ENCODE measurements at regions not wholly inside any gene's neighbourhood (a gene's known extent, or its start where the extent isn't known, plus 50 kb on each side); places are given as distances from the start of the nearest gene placed in this dataset.
"Not testable (repeated sequence)": the region's sequence is repeated elsewhere in the genome, so short reads cannot be mapped to it uniquely, and the experiment has no call there.

DNA sequence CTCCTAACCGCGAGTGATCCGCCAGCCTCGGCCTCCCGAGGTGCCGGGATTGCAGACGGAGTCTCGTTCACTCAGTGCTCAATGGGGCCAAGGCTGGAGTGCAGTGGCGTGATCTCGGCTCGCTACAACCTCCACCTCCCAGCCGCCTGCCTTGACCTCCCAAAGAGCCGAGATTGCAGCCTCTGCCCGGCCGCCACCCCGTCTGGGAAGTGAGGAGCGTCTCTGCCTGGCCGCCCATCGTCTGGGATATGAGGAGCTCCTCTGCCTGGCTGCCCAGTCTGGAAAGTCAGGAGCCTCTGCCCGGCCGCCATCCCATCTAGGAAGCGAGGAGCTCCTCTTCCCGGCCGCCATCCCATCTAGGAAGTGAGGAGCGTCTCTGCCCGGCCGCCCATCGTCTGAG is 58.8 kb upstream of the ANKRD30BL start:
- intact Hi-C loops (cut with DNase I); DNase-seq; ATAC-seq: not testable (repeated sequence)

DNA sequence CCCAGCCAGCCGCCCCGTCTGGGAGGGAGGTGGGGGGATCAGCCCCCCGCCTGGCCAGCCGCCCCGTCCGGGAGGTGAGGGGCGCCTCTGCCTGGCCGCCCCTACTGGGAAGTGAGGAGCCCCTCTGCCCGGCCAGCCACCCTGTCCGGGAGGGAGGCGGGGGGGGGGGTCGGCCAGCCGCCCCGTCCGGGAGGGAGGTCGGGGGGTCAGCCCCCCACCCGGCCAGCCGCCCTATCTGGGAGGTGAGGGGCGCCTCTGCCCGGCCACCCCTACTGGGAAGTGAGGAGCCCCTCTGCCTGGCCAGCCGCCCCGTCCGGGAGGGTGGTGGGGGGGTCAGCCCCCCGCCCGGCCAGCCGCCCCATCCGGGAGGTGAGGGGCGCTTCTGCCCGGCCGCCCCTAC is 60.1 kb upstream of the ANKRD30BL start:
- intact Hi-C loops (cut with DNase I); DNase-seq; ATAC-seq: not testable (repeated sequence)

- ATAC-seq (no peak), DNase-seq (no peak)
- intact Hi-C loops (cut with DNase I): no loop called here
Measured at GRCh38 chr2:132252191-132252893, 90.6 kb upstream of the ANKRD30BL start.

DNA sequence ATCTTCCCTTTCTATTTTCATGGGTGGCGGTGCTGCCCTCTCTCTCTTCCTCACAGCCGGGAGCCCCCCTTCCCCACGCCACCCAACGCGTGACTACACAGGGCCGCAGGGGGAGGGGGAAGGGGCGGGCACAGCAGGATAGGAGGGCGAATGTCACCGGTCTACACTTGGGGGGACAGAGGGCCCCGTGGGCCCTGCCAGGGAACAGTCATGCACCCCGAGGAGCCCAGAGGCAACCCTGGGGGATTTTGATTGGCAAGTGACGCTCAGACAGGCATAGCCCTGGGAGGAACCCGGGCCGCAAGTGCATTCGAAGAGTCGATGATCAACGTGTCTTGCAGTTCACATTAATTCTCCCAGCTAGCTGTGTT is 91.1 kb upstream of the ANKRD30BL start:
- intact Hi-C loops (cut with DNase I): no loop called here
- DNase-seq (no peak), ATAC-seq (no peak)

DNA sequence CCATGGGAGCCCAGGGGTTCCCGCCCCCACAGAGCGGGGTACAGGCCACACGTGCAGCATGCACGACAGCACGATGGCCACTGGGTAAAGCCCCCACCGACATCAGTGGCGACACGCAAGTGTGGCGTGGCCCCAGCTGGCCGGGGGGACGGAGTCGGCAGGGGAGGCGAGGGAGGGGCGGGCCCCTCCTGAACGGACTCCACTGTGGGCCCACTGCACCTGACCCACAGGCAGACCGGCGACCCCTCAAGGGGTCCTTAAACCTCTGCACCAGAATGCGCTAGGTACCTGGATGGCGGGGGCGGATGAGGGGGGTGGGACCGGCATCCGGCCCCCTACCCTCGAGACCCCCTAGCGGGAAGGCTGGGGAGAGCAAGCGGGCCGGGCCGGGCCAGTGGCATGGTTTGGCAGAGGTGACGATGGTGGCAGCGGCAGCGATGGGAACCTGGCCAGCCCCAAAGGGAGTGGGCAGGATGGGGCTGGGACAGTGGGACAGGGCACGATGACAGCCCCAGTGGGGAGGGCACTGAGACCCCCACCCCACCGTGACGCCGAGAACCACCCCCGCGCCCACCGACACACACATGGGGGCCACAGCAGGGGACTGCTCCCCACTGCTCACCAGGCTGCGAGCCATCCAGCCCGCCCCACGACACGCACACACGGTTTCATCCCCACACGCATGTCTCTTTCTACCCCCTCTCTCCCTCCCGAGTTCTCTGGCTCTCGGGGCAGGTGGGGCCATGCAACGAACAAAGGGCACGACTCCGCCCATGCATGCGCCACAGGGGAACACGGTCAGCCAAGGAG is 91.9 kb upstream of the ANKRD30BL start:
- intact Hi-C loops (cut with DNase I): no loop called here
- ATAC-seq (no peak), DNase-seq (no peak)

DNA sequence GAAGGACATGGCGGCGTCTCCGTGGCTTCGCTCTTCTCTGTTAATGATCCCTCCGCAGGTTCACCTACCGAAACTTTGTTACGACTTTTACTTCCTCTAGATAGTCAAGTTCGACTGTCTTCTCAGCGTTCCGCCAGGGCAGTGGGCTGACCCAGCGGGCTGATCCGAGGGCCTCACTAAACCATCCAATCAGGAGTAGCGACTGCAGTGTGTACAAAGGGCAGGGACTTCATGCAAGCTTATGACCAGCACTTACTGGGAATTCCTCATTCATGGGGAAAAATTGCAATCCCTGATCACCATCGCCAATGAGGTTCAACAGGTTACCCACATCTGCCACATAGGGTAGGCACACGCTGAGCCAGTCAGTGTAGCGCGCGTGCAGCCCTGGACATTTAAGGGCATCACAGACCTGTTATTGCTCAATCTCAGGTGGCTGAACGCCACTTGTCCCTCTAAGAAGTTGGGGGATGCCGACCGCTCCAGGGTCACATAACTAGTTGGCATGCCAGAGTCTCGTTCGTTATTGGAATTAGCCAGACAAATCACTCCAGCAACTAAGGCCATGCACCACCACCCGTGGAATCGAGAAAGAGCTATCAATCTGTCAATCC is 92.7 kb upstream of the ANKRD30BL start:
- intact Hi-C loops (cut with DNase I); DNase-seq; ATAC-seq: not testable (repeated sequence)

GRCh38 chr2:132255714-132256113 is 94.0 kb upstream of the ANKRD30BL start:
- DNase-seq (no peak), ATAC-seq (no peak)
- intact Hi-C loops (cut with DNase I): no loop called here

DNA sequence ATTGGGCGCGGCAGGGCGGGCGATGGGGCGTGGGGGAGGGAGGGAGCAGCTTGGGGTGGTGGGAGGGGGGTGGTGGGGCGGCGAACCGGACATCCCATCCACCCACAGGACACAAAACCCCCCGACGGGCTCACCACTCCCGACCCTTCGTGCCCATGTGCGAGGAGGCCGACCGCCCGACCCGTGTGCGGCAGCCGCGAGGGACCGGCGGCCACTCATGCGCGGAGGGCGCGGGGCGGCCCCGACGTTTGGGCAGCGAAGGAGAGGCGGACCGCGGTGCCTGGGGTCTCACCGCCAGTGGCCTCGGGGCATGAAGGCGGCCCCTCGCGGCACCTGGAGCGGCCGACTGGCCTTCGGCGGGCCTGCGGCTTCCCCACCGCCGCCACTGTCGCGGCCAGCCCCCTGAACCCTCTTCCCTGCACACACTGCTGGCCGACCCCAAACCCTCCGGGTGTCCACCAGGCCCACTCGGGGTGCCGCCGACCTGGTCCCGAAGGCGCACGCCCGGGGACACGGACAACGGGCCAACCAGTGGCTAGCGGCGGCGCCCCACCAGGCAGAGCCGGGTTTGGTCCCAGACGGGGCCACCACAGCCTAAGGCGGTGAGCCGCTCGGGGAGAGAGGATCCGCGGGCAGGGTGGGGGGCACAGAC is 94.6 kb upstream of the ANKRD30BL start:
- ATAC-seq (no peak), DNase-seq (no peak)

DNA sequence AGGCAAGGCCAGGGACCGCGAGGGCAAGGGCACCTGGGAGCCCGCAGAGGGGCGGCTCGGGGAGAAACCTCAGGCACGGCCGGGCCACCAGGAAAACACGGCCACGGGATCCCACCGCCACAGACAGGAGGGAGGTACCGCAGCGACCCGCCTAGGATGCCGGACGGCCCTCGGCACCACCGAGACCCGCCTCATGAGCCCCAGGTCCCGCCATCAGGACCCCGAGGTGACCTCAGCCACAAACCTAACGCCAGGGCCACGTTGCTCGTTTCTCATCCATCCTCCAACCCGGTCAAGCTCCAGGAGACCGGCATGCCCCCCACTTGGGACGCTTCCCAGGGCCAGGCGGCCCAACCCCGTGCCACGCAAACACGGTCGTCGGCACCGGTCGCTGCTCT is 95.2 kb upstream of the ANKRD30BL start:
- ATAC-seq; intact Hi-C loops (cut with DNase I); DNase-seq: not testable (repeated sequence)

More for the DNA sequence above, 94.6 kb upstream of the ANKRD30BL start:
- intact Hi-C loops (cut with DNase I): no loop called here

DNA sequence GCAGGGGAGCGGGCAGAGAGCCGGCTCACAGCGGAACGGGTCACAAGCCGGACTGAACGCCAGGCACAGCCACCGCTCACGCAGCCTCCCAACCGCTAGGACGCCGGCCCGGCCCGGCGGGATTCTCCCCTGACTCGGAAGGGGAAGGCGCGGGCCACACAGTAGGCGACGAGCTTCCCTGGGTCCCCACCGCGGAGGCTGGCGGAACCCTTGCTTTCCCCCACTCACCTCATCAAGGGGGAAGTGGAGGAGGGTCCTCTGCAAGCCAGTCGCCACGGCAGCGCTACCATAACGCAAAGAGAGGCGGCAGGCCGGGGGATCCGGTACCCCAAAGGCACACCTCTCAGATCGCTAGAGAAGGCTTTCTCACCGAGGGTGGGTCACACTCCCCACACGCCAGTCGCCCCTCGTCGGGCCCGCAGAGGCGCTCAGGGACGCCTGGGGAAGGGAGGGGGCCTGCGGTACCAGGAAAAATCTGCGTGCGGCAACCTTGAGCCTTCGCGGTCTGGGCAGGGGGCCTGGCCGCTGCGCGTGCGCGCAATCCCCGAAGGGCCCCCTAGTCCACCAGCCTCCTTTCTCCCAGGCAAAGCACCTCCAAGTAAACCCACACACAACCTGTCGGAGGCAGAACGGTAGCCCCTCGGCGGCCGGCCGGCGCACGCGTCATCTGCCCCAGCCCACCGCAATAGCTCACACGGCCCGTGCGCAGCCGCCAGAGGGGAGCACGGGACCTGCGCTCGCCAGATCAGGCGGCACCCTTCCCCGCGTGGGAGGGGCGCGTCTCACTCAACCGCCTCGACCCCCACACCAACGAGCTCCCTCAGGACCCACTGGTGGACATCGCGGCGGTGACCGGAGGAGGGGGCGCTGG is 95.8 kb upstream of the ANKRD30BL start:
- intact Hi-C loops (cut with DNase I); ATAC-seq; DNase-seq: not testable (repeated sequence)

DNA sequence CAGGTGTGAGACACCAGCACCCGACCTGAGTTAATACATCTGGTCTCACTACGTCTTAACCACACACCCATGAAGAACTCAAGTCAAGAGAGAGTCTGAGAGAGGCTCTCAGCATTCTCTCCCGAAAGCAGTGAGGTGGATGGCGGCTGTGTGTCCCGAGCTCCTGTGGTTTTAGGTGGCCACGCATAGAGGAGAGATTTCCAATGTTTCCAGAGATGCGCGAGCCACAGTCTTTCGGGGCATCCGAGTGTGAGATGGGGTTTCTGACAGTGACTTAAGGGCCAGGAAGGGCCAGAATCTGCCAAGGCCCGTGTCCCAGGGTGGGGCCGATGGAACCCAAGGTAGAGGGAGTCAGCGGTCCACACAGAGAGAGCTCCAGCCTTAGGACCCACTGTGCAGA is 97.5 kb upstream of the ANKRD30BL start:
- intact Hi-C loops (cut with DNase I); ATAC-seq; DNase-seq: not testable (repeated sequence)

GRCh38 chr2:132265595-132265994 is 103.8 kb upstream of the ANKRD30BL start:
- DNase-seq; intact Hi-C loops (cut with DNase I); ATAC-seq: not testable (repeated sequence)

DNA sequence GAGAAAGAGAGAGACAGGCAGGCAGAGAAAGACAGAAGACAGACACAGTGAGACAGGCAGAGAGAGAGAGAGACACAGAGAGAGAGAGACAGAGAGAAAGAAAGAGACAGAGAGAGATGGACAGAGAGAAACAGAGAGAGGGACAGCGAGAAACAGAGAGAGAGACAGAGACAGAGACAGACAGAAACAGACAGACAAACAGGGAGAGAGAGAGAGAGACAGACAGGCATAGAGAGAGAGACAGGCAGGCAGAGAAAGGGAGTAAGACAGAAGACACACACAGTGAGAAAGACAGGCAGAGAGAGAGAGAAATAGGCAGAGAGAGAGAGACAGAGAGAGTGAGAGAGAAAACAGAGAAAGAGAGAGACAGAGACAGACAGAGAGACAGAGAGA is 105.3 kb upstream of the ANKRD30BL start:
- intact Hi-C loops (cut with DNase I): no loop called here
- ATAC-seq: peak in 1 of 2 donors; percentile 33
- DNase-seq: no peak

DNA sequence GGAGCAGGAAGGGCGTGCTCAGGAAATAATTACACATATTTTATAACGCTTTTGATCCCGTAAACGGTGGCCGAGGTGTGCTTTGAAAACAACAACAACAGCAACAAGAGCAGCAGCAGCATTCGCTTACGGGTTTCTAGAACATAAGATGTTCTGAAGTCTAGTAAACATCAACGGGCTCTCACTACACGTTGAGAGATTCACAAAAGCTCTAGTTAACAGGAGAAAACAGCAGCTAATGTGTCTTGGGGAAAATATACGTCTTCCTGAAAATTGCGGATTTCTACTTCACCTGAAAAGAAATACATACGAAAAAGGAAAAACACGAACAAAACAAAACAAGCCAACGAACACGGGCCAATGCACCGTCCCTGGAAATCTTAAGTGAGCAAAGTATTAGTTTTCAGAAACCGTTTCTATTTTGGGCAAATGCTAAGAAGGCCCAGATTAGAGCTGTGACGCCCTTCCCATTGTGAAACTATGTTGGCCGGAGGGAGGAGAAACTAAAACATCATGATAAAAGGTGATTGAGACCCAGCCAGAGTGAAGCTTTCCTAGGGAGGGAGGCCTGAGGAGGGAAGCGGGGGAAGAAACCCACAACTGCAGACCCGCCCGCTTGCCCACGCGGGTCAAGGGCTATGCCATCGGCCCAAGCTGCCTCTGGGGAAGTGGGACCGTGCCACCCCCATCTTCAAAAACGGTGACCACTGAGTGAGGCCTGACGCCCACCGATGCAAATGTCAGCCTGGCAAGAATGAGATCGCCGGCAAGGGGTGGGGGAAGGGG is 105.9 kb upstream of the ANKRD30BL start:
- DNase-seq; intact Hi-C loops (cut with DNase I): not testable (repeated sequence)
- peak in 1 of 2 donors; percentile 34 for ATAC-seq

DNA sequence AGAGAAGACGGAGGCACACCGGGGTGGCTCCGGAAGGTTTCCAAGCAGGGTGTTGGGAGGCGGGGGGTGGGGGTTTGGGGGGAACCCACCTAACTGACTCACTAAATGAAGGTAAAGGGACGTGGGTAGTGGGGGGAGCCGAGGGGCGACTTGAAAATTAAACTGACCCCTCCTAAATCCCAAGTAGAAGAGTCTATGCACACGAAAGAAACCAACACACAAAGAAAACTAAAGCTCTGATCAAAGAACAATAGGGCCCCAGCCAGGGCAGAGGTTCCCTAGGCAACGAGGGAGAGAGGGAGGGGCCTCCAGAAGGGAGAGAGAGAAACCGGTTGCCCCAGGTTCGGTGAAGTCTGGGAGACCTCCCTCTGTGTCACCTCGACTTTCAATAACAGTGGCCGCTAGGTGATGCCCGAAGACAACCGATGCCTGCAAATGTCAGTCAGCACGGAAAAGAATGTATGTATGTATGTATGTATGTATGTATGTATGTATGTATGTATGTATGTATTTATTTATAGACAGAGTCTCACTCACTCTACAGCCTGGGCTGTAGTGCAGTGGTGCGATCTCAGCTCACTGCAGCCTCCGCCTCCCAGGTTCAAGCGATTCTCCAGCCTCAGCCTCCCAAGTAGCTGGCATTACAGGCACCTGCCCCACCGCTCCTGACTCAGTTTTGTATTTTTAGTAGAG is 106.7 kb upstream of the ANKRD30BL start:
- ATAC-seq; intact Hi-C loops (cut with DNase I): not testable (repeated sequence)
- DNase-seq: peak; percentile 46

DNA sequence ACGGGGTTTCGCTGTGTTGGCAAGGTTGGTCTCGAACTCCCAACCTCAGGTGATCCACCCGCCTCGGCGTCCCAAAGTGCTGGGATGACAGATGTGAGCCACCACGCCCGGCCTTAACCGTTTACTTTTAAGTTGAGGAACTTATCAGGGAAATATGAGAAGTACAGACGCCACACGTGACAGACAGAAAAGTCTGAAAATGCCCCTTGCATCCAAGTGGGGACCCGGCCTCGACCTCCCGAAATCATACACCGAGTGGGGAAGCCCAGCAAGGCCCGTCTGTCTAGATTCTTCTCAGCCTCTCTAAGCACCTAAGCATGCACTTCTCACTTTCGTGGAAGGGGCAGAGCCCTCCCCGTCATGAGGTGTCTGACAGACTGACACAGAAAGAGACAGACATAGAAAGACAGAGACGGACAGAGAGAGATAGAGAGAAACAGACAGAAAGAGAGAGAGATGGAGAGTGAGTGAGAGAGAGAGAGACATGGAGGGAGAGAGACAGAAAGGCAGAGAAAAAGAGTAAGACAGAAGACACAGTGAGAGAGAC is 107.3 kb upstream of the ANKRD30BL start:
- intact Hi-C loops (cut with DNase I): no loop called here
- no peak for DNase-seq
- no peak for ATAC-seq

GRCh38 chr2:132270255-132270654 is 108.5 kb upstream of the ANKRD30BL start:
- intact Hi-C loops (cut with DNase I): no loop called here
- DNase-seq (no peak), ATAC-seq (no peak)

Measured in left cardiac atrium (tissue), 4 donors.